Lower leg skin (tissue), 4 donors: ENCODE measurements at regions not wholly inside any gene's neighbourhood (a gene's known extent, or its start where the extent isn't known, plus 50 kb on each side); places are given as distances from the start of the nearest gene placed in this dataset.

Source experiments
- DNase-seq, 2 donors: peaks; one replicate each; pipeline ENCODE4 v3.0.0-alpha.2; 2019; ENCODE audit warnings: low spot score in 2 of 2
- H3K4me3 ChIP-seq: fragments of 200-600 bp; sonication (generic); 2 replicates; pipeline ENCODE4 v1.5.1; 2017; ENCODE audit warnings: mild to moderate bottlenecking, low read depth; ENCODE audit not compliant: poor library complexity, severe bottlenecking
- POLR2A ChIP-seq, 2 donors: fragments of 450-650 bp; IDR thresholded peaks; one replicate each; pipeline ENCODE4 v1.6.1; 2016 to 2017; ENCODE audit warnings: antibody characterized with exemption in 2 of 2, mild to moderate bottlenecking in 1 of 2, moderate library complexity in 1 of 2
- WGBS, 2 donors: methylation state at CpG; one replicate each; pipeline ENCODE4 v1.1.5; 2018; 5-methylcytosine and 5-hydroxymethylcytosine counted together
- intact Hi-C: fragments of 100-400 bp; cut with DNase I; formaldehyde crosslinking; loops from one replicate; pipeline ENCODE4 v1.15.0; 2023; ENCODE audit warnings: low total_unique reads
- TF ChIP-seq, protein P1 (sequence below), 3 donors: fragments of 450-650 bp; IDR thresholded peaks; one replicate each; pipeline ENCODE4 v1.5.1; 2016; ENCODE audit warnings: antibody characterized with exemption in 3 of 3, mild to moderate bottlenecking in 3 of 3, moderate library complexity in 2 of 3

DNA sequence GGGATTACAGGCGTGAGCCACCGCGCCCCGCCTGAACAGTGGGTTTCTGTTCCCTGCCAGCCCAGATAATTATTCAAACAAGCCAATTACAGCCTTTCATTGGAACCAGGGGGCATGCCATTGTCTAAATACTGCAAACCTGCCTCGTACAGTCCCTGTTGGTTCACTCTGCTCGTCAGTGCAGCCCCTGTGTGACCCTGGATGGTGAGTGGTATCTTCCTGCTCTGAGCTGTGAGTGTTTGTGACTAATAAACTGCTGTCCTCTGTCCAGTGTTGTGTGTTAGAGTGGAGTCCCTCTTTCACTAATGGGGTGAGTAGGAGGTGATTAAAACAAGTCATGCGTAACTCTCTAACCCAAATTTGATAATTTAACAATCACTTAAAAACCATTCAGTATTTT, 176.5 kb upstream of the FAM3C start:
- TF ChIP-seq POLR2A (IDR thresholded peaks at IDR 0.05), result no peak
- TF ChIP-seq, protein P1, sequence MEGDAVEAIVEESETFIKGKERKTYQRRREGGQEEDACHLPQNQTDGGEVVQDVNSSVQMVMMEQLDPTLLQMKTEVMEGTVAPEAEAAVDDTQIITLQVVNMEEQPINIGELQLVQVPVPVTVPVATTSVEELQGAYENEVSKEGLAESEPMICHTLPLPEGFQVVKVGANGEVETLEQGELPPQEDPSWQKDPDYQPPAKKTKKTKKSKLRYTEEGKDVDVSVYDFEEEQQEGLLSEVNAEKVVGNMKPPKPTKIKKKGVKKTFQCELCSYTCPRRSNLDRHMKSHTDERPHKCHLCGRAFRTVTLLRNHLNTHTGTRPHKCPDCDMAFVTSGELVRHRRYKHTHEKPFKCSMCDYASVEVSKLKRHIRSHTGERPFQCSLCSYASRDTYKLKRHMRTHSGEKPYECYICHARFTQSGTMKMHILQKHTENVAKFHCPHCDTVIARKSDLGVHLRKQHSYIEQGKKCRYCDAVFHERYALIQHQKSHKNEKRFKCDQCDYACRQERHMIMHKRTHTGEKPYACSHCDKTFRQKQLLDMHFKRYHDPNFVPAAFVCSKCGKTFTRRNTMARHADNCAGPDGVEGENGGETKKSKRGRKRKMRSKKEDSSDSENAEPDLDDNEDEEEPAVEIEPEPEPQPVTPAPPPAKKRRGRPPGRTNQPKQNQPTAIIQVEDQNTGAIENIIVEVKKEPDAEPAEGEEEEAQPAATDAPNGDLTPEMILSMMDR (IDR thresholded peaks at IDR 0.05), result no peak
- 89 to 92% methylated on average over 7 of the region's 7 CpGs for WGBS, 2 donors

GRCh38 chr7:121570365-121570764, 174.3 kb upstream of the FAM3C start:
- intact Hi-C loops, result no loop called here
- TF ChIP-seq, protein P1 (IDR thresholded peaks at IDR 0.05), result no peak
- TF ChIP-seq POLR2A (IDR thresholded peaks at IDR 0.05), result no peak
- WGBS, 2 donors, result 89 to 91% methylated on average over 3 of the region's 3 CpGs

More for the DNA sequence above, 176.5 kb upstream of the FAM3C start:
- intact Hi-C loops, result no loop called here
- no peak for DNase-seq
- no peak overlapping the region for H3K4me3 ChIP-seq

GRCh38 chr7:121563177-121563576, 167.1 kb upstream of the FAM3C start:
- TF ChIP-seq, protein P1 (IDR thresholded peaks at IDR 0.05), result no peak
- TF ChIP-seq POLR2A (IDR thresholded peaks at IDR 0.05), result no peak
- 18 to 42% methylated on average over 1 of the region's 1 CpG for WGBS, 2 donors
- intact Hi-C loops, result no loop called here
- no peak overlapping the region for H3K4me3 ChIP-seq
- DNase-seq, result no peak

More at GRCh38 chr7:121570365-121570764, 174.3 kb upstream of the FAM3C start:
- no peak overlapping the region for H3K4me3 ChIP-seq
- no peak for DNase-seq

- DNase-seq, result no peak
Measured at GRCh38 chr7:121562259-121562658, 166.2 kb upstream of the FAM3C start.

DNA sequence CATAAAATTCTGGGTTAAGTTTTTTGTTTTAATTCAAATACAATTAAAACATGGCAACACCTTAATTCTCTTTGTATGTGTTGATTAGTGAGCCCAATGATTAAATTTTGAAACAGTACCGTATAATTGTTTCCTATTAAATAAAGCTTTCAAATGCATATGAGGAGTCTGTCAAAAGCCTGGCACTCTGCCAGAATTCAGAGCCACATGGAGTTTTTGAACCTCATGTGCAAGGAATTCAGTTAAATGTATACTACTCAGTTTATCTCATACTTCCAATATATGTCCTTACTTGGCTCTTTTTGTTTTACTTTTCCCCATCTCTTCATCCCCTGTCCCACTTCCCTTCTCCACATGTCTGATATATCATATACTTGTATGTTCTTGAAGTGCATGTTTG, 165.6 kb upstream of the FAM3C start:
- no peak overlapping the region for H3K4me3 ChIP-seq
- intact Hi-C loops, result no loop called here
- no peak for DNase-seq
- 45 to 54% methylated on average over 1 of the region's 1 CpG for WGBS, 2 donors
- TF ChIP-seq, protein P1 (IDR thresholded peaks at IDR 0.05), result no peak
- no peak for TF ChIP-seq POLR2A (IDR thresholded peaks at IDR 0.05)

More at GRCh38 chr7:121562259-121562658, 166.2 kb upstream of the FAM3C start:
- no peak overlapping the region for H3K4me3 ChIP-seq
- TF ChIP-seq POLR2A (IDR thresholded peaks at IDR 0.05), result no peak
- TF ChIP-seq, protein P1 (IDR thresholded peaks at IDR 0.05), result no peak
- 100% methylated on average over 1 of the region's 1 CpG for WGBS, 2 donors
- intact Hi-C loops, result no loop called here

DNA sequence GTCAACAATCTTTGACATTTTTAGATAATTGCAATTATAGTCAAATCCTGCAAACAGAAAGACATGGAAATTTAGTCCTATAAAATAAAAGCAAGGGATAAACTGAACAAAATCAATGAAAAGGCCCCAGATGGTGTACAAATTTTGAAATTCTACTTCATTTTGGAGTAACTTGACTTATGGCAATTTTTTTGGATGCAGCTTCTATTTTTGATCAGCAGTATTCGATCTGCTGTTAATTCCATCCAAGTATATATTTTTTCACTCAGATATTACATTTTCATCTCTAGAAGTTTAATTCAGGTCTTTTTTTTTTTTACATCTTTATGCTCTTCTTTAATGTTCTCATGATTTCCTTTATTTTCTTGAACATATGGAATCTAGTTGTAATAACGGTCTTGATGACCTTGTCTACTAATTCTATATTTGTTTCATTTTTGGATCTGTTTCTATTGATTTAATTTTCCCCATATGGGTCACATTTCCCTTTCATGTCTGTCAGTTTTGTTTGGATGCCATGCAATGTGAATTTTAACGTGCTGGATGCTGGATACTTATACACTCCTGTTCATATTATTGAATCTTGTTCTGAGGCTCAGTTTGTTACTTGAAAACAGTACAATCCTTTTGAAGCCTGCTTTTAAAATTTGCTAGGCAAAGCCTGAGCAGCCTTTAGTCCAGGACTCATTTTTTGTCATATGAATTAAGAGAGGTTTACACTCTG, 164.3 kb upstream of the FAM3C start:
- intact Hi-C loops, result no loop called here
- no peak for DNase-seq
- 85 to 86% methylated on average over 3 of the region's 3 CpGs for WGBS, 2 donors
- TF ChIP-seq POLR2A (IDR thresholded peaks at IDR 0.05), result no peak
- TF ChIP-seq, protein P1 (IDR thresholded peaks at IDR 0.05), result no peak
- H3K4me3 ChIP-seq, result no peak overlapping the region
